ENCODE measurements at regions not wholly inside any gene's neighbourhood (a gene's known extent, or its start where the extent isn't known, plus 50 kb on each side); places are given as distances from the start of the nearest gene placed in this dataset.

- H4K20me1 ChIP-seq (replicated peaks; ENCODE audit: control insufficient read depth, extremely low read depth, insufficient read depth, low read length), result no peaks in the 10 kb centered on the region
- POLR2A ChIA-PET, result no interaction called here
- H3K9me1 ChIP-seq (replicated peaks; ENCODE audit: control insufficient read depth, extremely low read depth, insufficient read depth, low read length), result no peaks in the 10 kb centered on the region
- H3K4me1 ChIP-seq (ENCODE audit: control insufficient read depth, extremely low read depth, insufficient read depth, low read length), result peaks cover 25% of the 10 kb centered on the region
- no peak overlapping the region for H3K4me3 ChIP-seq (replicated peaks in 1 of 3; ENCODE audit: insufficient read depth in 1 of 3, low read depth in 1 of 3, low read length in 3 of 3)
- H3K36me3 ChIP-seq (ENCODE audit: control insufficient read depth in 2 of 2, extremely low read depth in 1 of 2, insufficient read depth in 2 of 2, low read length in 2 of 2), result no peaks in the 10 kb centered on the region
- H2AFZ ChIP-seq (ENCODE audit: low read depth, low read length), result no peak overlapping the region
- DNase-seq (ENCODE audit: low read depth, low spot score) (no peak), FAIRE-seq (no peak)
- H3K4me2 ChIP-seq (ENCODE audit: insufficient read depth, low read length), result no peak overlapping the region
- intact Hi-C loops (cut with micrococcal nuclease), result no loop called here
- H3K9me3 ChIP-seq (replicated peaks; ENCODE audit: control insufficient read depth, insufficient read depth, low read length), result no peaks in the 10 kb centered on the region
- H3K27ac ChIP-seq (ENCODE audit: insufficient read depth, low read depth, low read length), result no peak overlapping the region
- H3K27me3 ChIP-seq (ENCODE audit: control insufficient read depth in 2 of 2, insufficient read depth in 2 of 2, low read length in 2 of 2), result no peaks in the 10 kb centered on the region
- BruUV-seq (replicated peaks), result no TSS peak
- dilution Hi-C loops (cut with MboI; ENCODE audit: extremely low pct_ligation_motif_present, low sequenced_read_pairs), result no loop called here
- CTCF ChIA-PET, result interaction anchor here (1.3 to 1.5 kb wide), 2 partner anchors 25 to 382 kb away, joined by 3 read pairs; no protein-coding TSS in a partner anchor
- H3K9ac ChIP-seq (replicated peaks; ENCODE audit: extremely low read depth, insufficient read depth, low read length), result no peak overlapping the region
- TF ChIP-seq POLR2AphosphoS5 (IDR thresholded peaks at IDR 0.05; ENCODE audit: insufficient read depth, low read depth, low read length) (no peak), POLR2A (IDR thresholded peaks at IDR 0.05; ENCODE audit: low read depth, low read length) (no peak), EZH2 (IDR thresholded peaks at IDR 0.05; ENCODE audit: borderline replicate concordance, low read depth, low read length, severe bottlenecking) (no peak), JUN (IDR thresholded peaks at IDR 0.05; ENCODE audit: borderline replicate concordance, insufficient read depth, insufficient read length, low read depth) (no peak), FOS (IDR thresholded peaks at IDR 0.05; ENCODE audit: borderline replicate concordance, insufficient read depth, low read length) (no peak)
- H3K79me2 ChIP-seq (ENCODE audit: control insufficient read depth, insufficient read depth, low read length), result no peaks in the 10 kb centered on the region
Observed at GRCh38 chr3:66113542-66113941, 74.8 kb upstream of the MAGI1 start.

GRCh38 chr3:66110840-66111239, 72.1 kb upstream of the MAGI1 start:
- Histone ChIP-seq H2AFZ (ENCODE audit: low read depth, low read length) (no peak overlapping the region), H4K20me1 (replicated peaks; ENCODE audit: control insufficient read depth, extremely low read depth, insufficient read depth, low read length) (no peaks in the 10 kb centered on the region), H3K4me2 (ENCODE audit: insufficient read depth, low read length) (no peak overlapping the region), H3K36me3 (ENCODE audit: control insufficient read depth in 2 of 2, extremely low read depth in 1 of 2, insufficient read depth in 2 of 2, low read length in 2 of 2) (no peaks in the 10 kb centered on the region), H3K27ac (ENCODE audit: insufficient read depth, low read depth, low read length) (no peak overlapping the region), H3K79me2 (ENCODE audit: control insufficient read depth, insufficient read depth, low read length) (no peaks in the 10 kb centered on the region), H3K4me1 (ENCODE audit: control insufficient read depth, extremely low read depth, insufficient read depth, low read length) (peaks cover 28% of the 10 kb centered on the region), H3K9me1 (replicated peaks; ENCODE audit: control insufficient read depth, extremely low read depth, insufficient read depth, low read length) (no peaks in the 10 kb centered on the region), H3K4me3 (replicated peaks in 1 of 3; ENCODE audit: insufficient read depth in 1 of 3, low read depth in 1 of 3, low read length in 3 of 3) (no peak overlapping the region), H3K27me3 (ENCODE audit: control insufficient read depth in 2 of 2, insufficient read depth in 2 of 2, low read length in 2 of 2) (no peaks in the 10 kb centered on the region), H3K9ac (replicated peaks; ENCODE audit: extremely low read depth, insufficient read depth, low read length) (no peak overlapping the region), H3K9me3 (replicated peaks; ENCODE audit: control insufficient read depth, insufficient read depth, low read length) (no peaks in the 10 kb centered on the region)
- FAIRE-seq (no peak), DNase-seq (ENCODE audit: low read depth, low spot score) (peak; percentile 92)
- ChIA-PET POLR2A (no interaction called here), CTCF (no interaction called here)
- TF ChIP-seq JUN (IDR thresholded peaks at IDR 0.05; ENCODE audit: borderline replicate concordance, insufficient read depth, insufficient read length, low read depth) (no peak), FOS (IDR thresholded peaks at IDR 0.05; ENCODE audit: borderline replicate concordance, insufficient read depth, low read length) (no peak), POLR2AphosphoS5 (IDR thresholded peaks at IDR 0.05; ENCODE audit: insufficient read depth, low read depth, low read length) (no peak), MAX (IDR thresholded peaks at IDR 0.05; ENCODE audit: insufficient read depth, insufficient read length) (no peak), EZH2 (IDR thresholded peaks at IDR 0.05; ENCODE audit: borderline replicate concordance, low read depth, low read length, severe bottlenecking) (no peak), CTCF (IDR thresholded peaks at IDR 0.05; ENCODE audit: extremely low read depth in 1 of 2, insufficient read depth in 1 of 2, low read depth in 1 of 2, low read length in 2 of 2) (no peak), GATA2 (IDR thresholded peaks at IDR 0.05; ENCODE audit: insufficient read depth, insufficient read length, low read depth, low read length) (no peak), POLR2A (IDR thresholded peaks at IDR 0.05; ENCODE audit: low read depth, low read length) (no peak), MYC (IDR thresholded peaks at IDR 0.05; ENCODE audit: low read depth, low read length) (no peak)
- dilution Hi-C loops (cut with MboI; ENCODE audit: extremely low pct_ligation_motif_present, low sequenced_read_pairs), result no loop called here
- no TSS peak for BruUV-seq (replicated peaks)
- intact Hi-C loops (cut with micrococcal nuclease), result no loop called here
